Keratinocyte (primary cell): ENCODE measurements at regions not wholly inside any gene's neighbourhood (a gene's known extent, or its start where the extent isn't known, plus 50 kb on each side); places are given as distances from the start of the nearest gene placed in this dataset.

Experiments
- EZH2 ChIP-seq: IDR thresholded peaks from one replicate; pipeline ENCODE4 v1.6.1; 2012; ENCODE audit warnings: inconsistent platforms, mild to moderate bottlenecking, low read length, moderate library complexity
- TF ChIP-seq, protein P1 (sequence below), 3 experiments: IDR thresholded peaks in 1 of 3; conservative IDR thresholded peaks in 1 of 3; optimal IDR thresholded peaks in 1 of 3; 2 replicates in 2 of 3; 3 replicates in 1 of 3; pipeline versions ENCODE3 to v1.5.1; 2011; ENCODE audit warnings: low read length in 3 of 3, mild to moderate bottlenecking in 3 of 3, moderate library complexity in 2 of 3, control low read depth in 1 of 3, inconsistent platforms in 1 of 3; ENCODE audit not compliant: insufficient read depth in 2 of 3; ENCODE audit errors: extremely low read depth in 1 of 3

DNA sequence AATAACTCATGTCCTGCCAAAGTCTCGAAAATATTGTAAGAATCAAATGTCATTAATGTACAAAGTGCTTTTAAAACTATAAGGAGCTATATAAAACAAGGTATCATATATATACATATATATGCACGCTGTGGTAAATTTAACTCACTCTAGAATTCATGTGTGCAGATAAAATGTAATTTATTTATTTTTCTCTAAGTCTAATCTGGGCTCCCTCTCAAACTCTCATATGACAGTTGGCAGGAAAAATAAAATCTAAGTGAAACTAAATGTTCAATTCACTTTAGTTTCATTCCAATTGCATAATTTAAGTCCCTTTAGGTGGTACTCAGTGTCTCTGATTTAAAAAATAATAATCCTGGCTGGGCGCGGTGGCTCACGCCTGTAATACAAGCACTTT lies 372.0 kb upstream of the DAB1 start:
- TF ChIP-seq, protein P1, sequence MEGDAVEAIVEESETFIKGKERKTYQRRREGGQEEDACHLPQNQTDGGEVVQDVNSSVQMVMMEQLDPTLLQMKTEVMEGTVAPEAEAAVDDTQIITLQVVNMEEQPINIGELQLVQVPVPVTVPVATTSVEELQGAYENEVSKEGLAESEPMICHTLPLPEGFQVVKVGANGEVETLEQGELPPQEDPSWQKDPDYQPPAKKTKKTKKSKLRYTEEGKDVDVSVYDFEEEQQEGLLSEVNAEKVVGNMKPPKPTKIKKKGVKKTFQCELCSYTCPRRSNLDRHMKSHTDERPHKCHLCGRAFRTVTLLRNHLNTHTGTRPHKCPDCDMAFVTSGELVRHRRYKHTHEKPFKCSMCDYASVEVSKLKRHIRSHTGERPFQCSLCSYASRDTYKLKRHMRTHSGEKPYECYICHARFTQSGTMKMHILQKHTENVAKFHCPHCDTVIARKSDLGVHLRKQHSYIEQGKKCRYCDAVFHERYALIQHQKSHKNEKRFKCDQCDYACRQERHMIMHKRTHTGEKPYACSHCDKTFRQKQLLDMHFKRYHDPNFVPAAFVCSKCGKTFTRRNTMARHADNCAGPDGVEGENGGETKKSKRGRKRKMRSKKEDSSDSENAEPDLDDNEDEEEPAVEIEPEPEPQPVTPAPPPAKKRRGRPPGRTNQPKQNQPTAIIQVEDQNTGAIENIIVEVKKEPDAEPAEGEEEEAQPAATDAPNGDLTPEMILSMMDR (optimal IDR thresholded peaks at IDR 0.05 in 1 of 3, IDR thresholded peaks at IDR 0.05 in 1 of 3, conservative IDR thresholded peaks at IDR 0.05 in 1 of 3; ENCODE audit: extremely low read depth in 1 of 3, insufficient read depth in 2 of 3, low read length in 3 of 3), result no peak
- no peak for TF ChIP-seq EZH2
